ENCODE measurements at regions not wholly inside any gene's neighbourhood (a gene's known extent, or its start where the extent isn't known, plus 50 kb on each side); places are given as distances from the start of the nearest gene placed in this dataset.

DNA sequence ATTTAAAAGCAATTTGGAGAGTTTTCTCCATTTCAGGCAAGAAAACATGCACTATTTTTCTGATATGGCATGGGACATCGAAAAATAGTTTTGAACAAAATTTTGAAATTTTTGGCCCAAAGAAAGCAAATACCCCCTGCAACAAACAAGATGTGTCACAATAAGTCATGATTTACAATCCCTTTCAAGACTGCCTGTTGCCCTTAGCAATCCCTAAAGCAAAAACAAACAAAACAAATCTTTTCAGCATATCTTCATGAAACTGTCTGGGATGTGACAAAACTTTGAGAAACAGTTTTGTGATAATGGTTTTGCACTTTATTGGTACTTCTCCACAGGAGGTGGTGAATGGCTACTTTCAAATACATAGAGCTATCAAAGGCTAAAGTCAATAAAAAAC is 1888.7 kb upstream of the PIK3C3 start:
- TF ChIP-seq, protein P1, sequence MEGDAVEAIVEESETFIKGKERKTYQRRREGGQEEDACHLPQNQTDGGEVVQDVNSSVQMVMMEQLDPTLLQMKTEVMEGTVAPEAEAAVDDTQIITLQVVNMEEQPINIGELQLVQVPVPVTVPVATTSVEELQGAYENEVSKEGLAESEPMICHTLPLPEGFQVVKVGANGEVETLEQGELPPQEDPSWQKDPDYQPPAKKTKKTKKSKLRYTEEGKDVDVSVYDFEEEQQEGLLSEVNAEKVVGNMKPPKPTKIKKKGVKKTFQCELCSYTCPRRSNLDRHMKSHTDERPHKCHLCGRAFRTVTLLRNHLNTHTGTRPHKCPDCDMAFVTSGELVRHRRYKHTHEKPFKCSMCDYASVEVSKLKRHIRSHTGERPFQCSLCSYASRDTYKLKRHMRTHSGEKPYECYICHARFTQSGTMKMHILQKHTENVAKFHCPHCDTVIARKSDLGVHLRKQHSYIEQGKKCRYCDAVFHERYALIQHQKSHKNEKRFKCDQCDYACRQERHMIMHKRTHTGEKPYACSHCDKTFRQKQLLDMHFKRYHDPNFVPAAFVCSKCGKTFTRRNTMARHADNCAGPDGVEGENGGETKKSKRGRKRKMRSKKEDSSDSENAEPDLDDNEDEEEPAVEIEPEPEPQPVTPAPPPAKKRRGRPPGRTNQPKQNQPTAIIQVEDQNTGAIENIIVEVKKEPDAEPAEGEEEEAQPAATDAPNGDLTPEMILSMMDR (IDR thresholded peaks at IDR 0.05; ENCODE audit: borderline replicate concordance, extremely low read depth, insufficient read depth) = no peak

DNA sequence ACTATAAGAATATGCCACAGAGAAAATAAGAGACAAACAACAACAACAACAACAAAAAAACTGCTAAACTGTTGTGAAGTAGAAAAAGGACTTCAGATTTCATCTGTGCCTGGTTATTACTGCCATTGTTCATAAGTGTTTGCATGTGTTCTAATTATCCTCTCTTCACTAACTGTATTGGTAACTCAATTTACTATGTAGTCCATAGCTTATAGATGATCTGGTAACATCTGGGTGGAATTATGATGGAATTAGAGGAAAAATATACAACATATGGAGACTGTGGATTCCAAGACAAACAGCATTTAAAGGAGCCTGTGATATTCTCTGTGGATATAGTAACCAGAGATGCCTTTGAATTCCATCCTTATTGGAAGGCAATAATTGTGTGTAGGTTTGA is 1891.5 kb upstream of the PIK3C3 start:
- Histone ChIP-seq H3K27me3 (ENCODE audit: control insufficient read depth, insufficient read depth, low read length) (no peaks in the 10 kb centered on the region), H3K4me3 (ENCODE audit: low read length in 3 of 3) (no peak overlapping the region), H3K27ac (ENCODE audit: low read depth in 2 of 2, low read length in 2 of 2) (no peak overlapping the region), H3K36me3 (ENCODE audit: control insufficient read depth in 2 of 3, insufficient read depth in 3 of 3, low read length in 3 of 3) (no peaks in the 10 kb centered on the region), H3K4me1 (ENCODE audit: control insufficient read depth in 2 of 3, insufficient read depth in 2 of 3, low read depth in 1 of 3, low read length in 3 of 3) (no peaks in the 10 kb centered on the region), H3K9me3 (ENCODE audit: control insufficient read depth in 2 of 3, insufficient read depth in 1 of 3, low read length in 3 of 3) (no peaks in the 10 kb centered on the region), H3K9ac (ENCODE audit: low read length in 3 of 3) (no peak overlapping the region)
- TF ChIP-seq, protein P1 (IDR thresholded peaks at IDR 0.05; ENCODE audit: borderline replicate concordance, extremely low read depth, insufficient read depth) = no peak
- FAIRE-seq = no peak
- no peak for DNase-seq
- intact Hi-C loops (cut with DNase I) = no loop called here

More for the DNA sequence above, 1888.7 kb upstream of the PIK3C3 start:
- H3K4me3 ChIP-seq (ENCODE audit: low read length in 3 of 3) = no peak overlapping the region
- no peak overlapping the region for H3K27ac ChIP-seq (ENCODE audit: low read depth in 2 of 2, low read length in 2 of 2)
- FAIRE-seq (no peak), DNase-seq (peak in 1 of 5 donors; percentile 26)
- H3K9me3 ChIP-seq (ENCODE audit: control insufficient read depth in 2 of 3, insufficient read depth in 1 of 3, low read length in 3 of 3) = no peaks in the 10 kb centered on the region
- H3K27me3 ChIP-seq (ENCODE audit: control insufficient read depth, insufficient read depth, low read length) = no peaks in the 10 kb centered on the region
- H3K36me3 ChIP-seq (ENCODE audit: control insufficient read depth in 2 of 3, insufficient read depth in 3 of 3, low read length in 3 of 3) = no peaks in the 10 kb centered on the region
- H3K4me1 ChIP-seq (ENCODE audit: control insufficient read depth in 2 of 3, insufficient read depth in 2 of 3, low read depth in 1 of 3, low read length in 3 of 3) = no peaks in the 10 kb centered on the region
- intact Hi-C loops (cut with DNase I) = no loop called here
- no peak overlapping the region for H3K9ac ChIP-seq (ENCODE audit: low read length in 3 of 3)

DNA sequence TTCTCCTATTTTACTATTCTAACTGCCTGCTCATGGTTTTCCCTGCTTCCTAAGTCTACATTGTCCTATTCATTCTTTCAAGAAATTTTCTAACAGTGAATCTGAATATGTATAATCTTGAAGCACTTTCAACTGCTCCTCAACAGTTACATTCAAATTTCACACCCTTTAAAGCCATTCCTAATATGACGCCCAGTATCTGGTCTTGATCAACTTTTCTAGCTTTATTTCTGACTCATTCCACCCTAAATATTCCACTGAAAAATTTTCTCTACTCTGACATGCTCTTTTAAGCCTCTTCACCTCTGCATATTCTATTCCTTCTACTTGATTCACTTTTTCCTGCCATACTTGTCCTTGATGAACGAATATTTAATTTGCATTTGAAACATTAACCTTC is 1893.9 kb upstream of the PIK3C3 start:
- H3K27ac ChIP-seq (ENCODE audit: low read depth in 2 of 2, low read length in 2 of 2) = no peak overlapping the region
- intact Hi-C loops (cut with DNase I) = no loop called here
- H3K4me1 ChIP-seq (ENCODE audit: control insufficient read depth in 2 of 3, insufficient read depth in 2 of 3, low read depth in 1 of 3, low read length in 3 of 3) = no peaks in the 10 kb centered on the region
- no peak for DNase-seq
- TF ChIP-seq, protein P1 (IDR thresholded peaks at IDR 0.05; ENCODE audit: borderline replicate concordance, extremely low read depth, insufficient read depth) = no peak
- H3K36me3 ChIP-seq (ENCODE audit: control insufficient read depth in 2 of 3, insufficient read depth in 3 of 3, low read length in 3 of 3) = no peaks in the 10 kb centered on the region
- FAIRE-seq = no peak
- no peaks in the 10 kb centered on the region for H3K9me3 ChIP-seq (ENCODE audit: control insufficient read depth in 2 of 3, insufficient read depth in 1 of 3, low read length in 3 of 3)
- H3K4me3 ChIP-seq (ENCODE audit: low read length in 3 of 3) = no peak overlapping the region
- no peaks in the 10 kb centered on the region for H3K27me3 ChIP-seq (ENCODE audit: control insufficient read depth, insufficient read depth, low read length)
- H3K9ac ChIP-seq (ENCODE audit: low read length in 3 of 3) = no peak overlapping the region

DNA sequence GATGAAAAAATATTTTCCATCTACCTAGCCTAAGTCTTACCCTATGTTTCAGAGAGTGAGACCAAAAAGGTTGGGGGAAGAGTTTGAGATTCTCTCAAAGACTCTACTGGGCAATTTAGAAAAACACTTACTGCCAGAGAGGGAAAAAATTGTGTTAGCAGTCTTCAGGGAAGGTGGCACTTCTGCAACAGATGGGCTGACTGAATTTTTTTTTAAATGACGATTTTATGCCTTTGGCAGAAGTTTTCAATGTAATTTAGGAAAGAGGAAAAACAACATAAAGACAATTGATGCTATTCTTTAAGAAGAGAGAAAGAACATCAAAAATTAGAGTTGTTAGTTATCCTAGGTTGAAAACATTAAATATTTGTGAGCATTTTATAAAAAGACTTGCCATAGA is 1894.5 kb upstream of the PIK3C3 start:
- TF ChIP-seq, protein P1 (IDR thresholded peaks at IDR 0.05; ENCODE audit: borderline replicate concordance, extremely low read depth, insufficient read depth) = no peak
- FAIRE-seq = no peak
- no peak overlapping the region for H3K27ac ChIP-seq (ENCODE audit: low read depth in 2 of 2, low read length in 2 of 2)
- H3K9ac ChIP-seq (ENCODE audit: low read length in 3 of 3) = no peak overlapping the region
- no peaks in the 10 kb centered on the region for H3K36me3 ChIP-seq (ENCODE audit: control insufficient read depth in 2 of 3, insufficient read depth in 3 of 3, low read length in 3 of 3)
- H3K9me3 ChIP-seq (ENCODE audit: control insufficient read depth in 2 of 3, insufficient read depth in 1 of 3, low read length in 3 of 3) = no peaks in the 10 kb centered on the region
- intact Hi-C loops (cut with DNase I) = no loop called here
- H3K4me3 ChIP-seq (ENCODE audit: low read length in 3 of 3) = no peak overlapping the region
- H3K4me1 ChIP-seq (ENCODE audit: control insufficient read depth in 2 of 3, insufficient read depth in 2 of 3, low read depth in 1 of 3, low read length in 3 of 3) = no peaks in the 10 kb centered on the region
- no peaks in the 10 kb centered on the region for H3K27me3 ChIP-seq (ENCODE audit: control insufficient read depth, insufficient read depth, low read length)
- no peak for DNase-seq
